HCT116 (cell line): ENCODE measurements at regions not wholly inside any gene's neighbourhood (a gene's known extent, or its start where the extent isn't known, plus 50 kb on each side); places are given as distances from the start of the nearest gene placed in this dataset.

Experiments used
- ATAC-seq: fragments of 200-7000 bp; cut with Tn5 transposase; 2 replicates; pipeline ENCODE4 v1.9.1; 2020; ENCODE audit warnings: mild to moderate bottlenecking, moderate library complexity
- BruUV-seq: library from RNA; stranded (reverse); fragments of 400-500 nt; replicated peaks from 2 replicates; lab custom pipeline; 2021; lab: Mats Ljungman, UMichigan
- CTCF ChIA-PET: fragments of 300-600 bp; sonication (Branson Sonifier 250); formaldehyde crosslinking; loops from one replicate; lab custom pipeline; 2021; ENCODE audit warnings: antibody characterized with exemption; lab: Charles Lee
- POLR2A ChIA-PET: fragments of 300-600, 350-600 bp; sonication (Branson Sonifier 250); formaldehyde crosslinking; loops from one replicate; lab custom pipeline; 2021; ENCODE audit warnings: antibody characterized with exemption; lab: Charles Lee
- RAD21 ChIA-PET, 2 experiments: fragments of 300-600 bp; sonication (Branson Sonifier 250); formaldehyde crosslinking; loops; one replicate each; lab custom pipeline; 2023; ENCODE audit warnings: low total read pairs in 2 of 2; ENCODE audit not compliant: uncharacterized antibody in 2 of 2, unreplicated experiment in 2 of 2, low non-redundant PET in 1 of 2; lab: Charles Lee
- DNase-seq: peaks from one replicate; pipeline ENCODE4 v3.0.0-alpha.2; 2010; ENCODE audit warnings: low read depth, low spot score
- H2AFZ ChIP-seq: fragments of 200-600 bp; shearing (Covaris generic), sonication (generic); 2 replicates; pipeline ENCODE4 v1.6.1; 2017; ENCODE audit warnings: low read depth, mixed run types, mixed read lengths, antibody characterized with exemption, low read length; ENCODE audit not compliant: poor library complexity, severe bottlenecking
- H3K27ac ChIP-seq: 2 replicates; pipeline ENCODE4 v1.5.1; 2012; ENCODE audit warnings: low read depth, low read length
- H3K27me3 ChIP-seq: fragments of 200-600 bp; sonication (generic); 2 replicates; pipeline ENCODE4 v1.6.1; 2016; ENCODE audit warnings: mixed run types, low read length, mixed read lengths; ENCODE audit not compliant: insufficient read depth
- H3K36me3 ChIP-seq, 2 experiments: fragments of 200-500 bp in 1 of 2; fragments of 200-600 bp in 1 of 2; sonication (Bioruptor generic) in 1 of 2; sonication (generic) in 1 of 2; 2 replicates each; pipeline versions ENCODE4 v1.5.1 to v1.6.1; 2014 to 2016; ENCODE audit warnings: low read length in 2 of 2, inconsistent platforms in 1 of 2, mixed read lengths in 1 of 2, mixed run types in 1 of 2; ENCODE audit not compliant: insufficient read depth in 2 of 2, control insufficient read depth in 1 of 2
- H3K4me1 ChIP-seq, 2 experiments: fragments of 200-600 bp in 1 of 2; sonication (generic) in 1 of 2; 2 replicates each; pipeline versions ENCODE4 v1.5.1 to v1.6.1; 2012 to 2017; ENCODE audit warnings: low read length in 2 of 2, inconsistent platforms in 1 of 2, mild to moderate bottlenecking in 1 of 2, mixed read lengths in 1 of 2, mixed run types in 1 of 2, moderate library complexity in 1 of 2; ENCODE audit not compliant: insufficient read depth in 2 of 2, control insufficient read depth in 1 of 2
- H3K4me2 ChIP-seq: fragments of 200-600 bp; sonication (generic); 2 replicates; pipeline ENCODE4 v1.6.1; 2017; ENCODE audit warnings: mixed run types, low read length, mixed read lengths
- H3K4me3 ChIP-seq, 2 experiments: fragments of 200-600 bp in 1 of 2; sonication (generic) in 1 of 2; replicated peaks in 1 of 2; 2 replicates each; pipeline ENCODE4 v1.5.1; 2011 to 2016; ENCODE audit warnings: low read length in 2 of 2, control low read depth in 1 of 2, low read depth in 1 of 2, mild to moderate bottlenecking in 1 of 2, mixed read lengths in 1 of 2, mixed run types in 1 of 2
- H3K79me2 ChIP-seq: fragments of 200-600 bp; sonication (generic); 2 replicates; pipeline ENCODE4 v1.6.1; 2017; ENCODE audit warnings: mild to moderate bottlenecking, mixed run types, low read length, moderate library complexity, mixed read lengths; ENCODE audit not compliant: insufficient read depth
- H3K9ac ChIP-seq: fragments of 200-600 bp; sonication (generic); 2 replicates; pipeline ENCODE4 v1.6.1; 2016; ENCODE audit warnings: low read length, mixed read lengths
- H3K9me2 ChIP-seq: fragments of 200-600 bp; sonication (generic), shearing (Covaris generic); 2 replicates; pipeline ENCODE4 v1.6.1; 2017; ENCODE audit warnings: mixed run types, mild to moderate bottlenecking, moderate library complexity; ENCODE audit not compliant: insufficient read depth
- H3K9me3 ChIP-seq, 2 experiments: fragments of 200-500 bp in 1 of 2; fragments of 200-600 bp in 1 of 2; sonication (Bioruptor generic) in 1 of 2; sonication (generic) in 1 of 2; 2 replicates each; pipeline ENCODE4 v1.6.1; 2014 to 2017; ENCODE audit warnings: low read length in 2 of 2, mixed read lengths in 2 of 2, inconsistent platforms in 1 of 2, low read depth in 1 of 2, mild to moderate bottlenecking in 1 of 2, mixed run types in 1 of 2, moderate library complexity in 1 of 2; ENCODE audit not compliant: control insufficient read depth in 1 of 2, insufficient read depth in 1 of 2
- H4K20me1 ChIP-seq: fragments of 200-600 bp; sonication (generic), shearing (Covaris generic); 2 replicates; pipeline ENCODE4 v1.6.1; 2017; ENCODE audit warnings: mixed run types, mild to moderate bottlenecking, moderate library complexity; ENCODE audit not compliant: insufficient read depth
- CBX3 ChIP-seq: IDR thresholded peaks from 2 replicates; pipeline ENCODE4 v1.6.1; 2012; ENCODE audit warnings: low read depth
- CEBPB ChIP-seq: IDR thresholded peaks from 2 replicates; pipeline ENCODE4 v1.6.1; 2012; ENCODE audit warnings: low read depth
- ELF1 ChIP-seq: IDR thresholded peaks from 2 replicates; pipeline ENCODE4 v1.6.1; 2012; ENCODE audit warnings: low read depth, borderline replicate concordance
- EZH2 ChIP-seq: fragments of 200-600 bp; sonication (generic); IDR thresholded peaks from 2 replicates; pipeline ENCODE4 v1.6.1; 2017; ENCODE audit warnings: antibody characterized with exemption, mixed run types
- EZH2phosphoT487 ChIP-seq: fragments of 200-600 bp; IDR thresholded peaks from 2 replicates; pipeline ENCODE4 v1.6.1; 2018; ENCODE audit warnings: antibody characterized with exemption, borderline replicate concordance
- FOSL1 ChIP-seq: IDR thresholded peaks from 2 replicates; pipeline ENCODE4 v1.6.1; 2012; ENCODE audit warnings: low read depth
- JUND ChIP-seq: IDR thresholded peaks from 2 replicates; pipeline ENCODE4 v1.6.1; 2012
- POLR2A ChIP-seq: IDR thresholded peaks from 2 replicates; pipeline ENCODE4 v1.7.0; 2011; ENCODE audit warnings: borderline replicate concordance; ENCODE audit not compliant: insufficient read depth, insufficient read length; ENCODE audit errors: extremely low read depth
- RAD21 ChIP-seq: IDR thresholded peaks from 2 replicates; pipeline ENCODE4 v1.6.1; 2012; ENCODE audit warnings: low read depth, mild to moderate bottlenecking
- SP1 ChIP-seq: IDR thresholded peaks from 2 replicates; pipeline ENCODE4 v1.6.1; 2012; ENCODE audit warnings: low read depth
- SRF ChIP-seq: IDR thresholded peaks from 2 replicates; pipeline ENCODE4 v1.6.1; 2012; ENCODE audit warnings: low read depth
- YY1 ChIP-seq: IDR thresholded peaks from 2 replicates; pipeline ENCODE4 v1.6.1; 2011; ENCODE audit warnings: low read length, low read depth, moderate library complexity, mild to moderate bottlenecking; ENCODE audit not compliant: insufficient replicate concordance; ENCODE audit errors: extremely low read depth
- ZNF274 ChIP-seq: fragments of 200-500 bp; sonication (Bioruptor generic); IDR thresholded peaks from 2 replicates; pipeline ENCODE4 v1.6.1; 2014; ENCODE audit warnings: mild to moderate bottlenecking, low read depth, low read length, inconsistent platforms
- intact Hi-C: fragments of 100-400 bp; cut with micrococcal nuclease; formaldehyde crosslinking; loops from 2 replicates; pipeline ENCODE4 v1.10.0; 2022
- TF ChIP-seq, protein P1 (sequence below), 3 experiments: fragments of 200-600 bp in 1 of 3; sonication (generic) in 1 of 3; IDR thresholded peaks in 2 of 3; conservative IDR thresholded peaks in 1 of 3; 2 replicates each; pipeline ENCODE4 v1.5.1; 2012 to 2017; ENCODE audit warnings: low read depth in 2 of 3, low read length in 2 of 3, antibody characterized with exemption in 1 of 3, borderline replicate concordance in 1 of 3, control low read depth in 1 of 3, mild to moderate bottlenecking in 1 of 3, mixed read lengths in 1 of 3, mixed run types in 1 of 3, moderate library complexity in 1 of 3; ENCODE audit not compliant: insufficient read depth in 1 of 3
- TF ChIP-seq, protein P2 (sequence below): IDR thresholded peaks from 2 replicates; pipeline ENCODE4 v1.6.1; 2011; ENCODE audit warnings: mild to moderate bottlenecking, low read length, moderate library complexity; ENCODE audit not compliant: insufficient replicate concordance; ENCODE audit errors: extremely low read depth
- TF ChIP-seq, protein P3 (sequence below): IDR thresholded peaks from 2 replicates; pipeline ENCODE4 v1.6.1; 2012

DNA sequence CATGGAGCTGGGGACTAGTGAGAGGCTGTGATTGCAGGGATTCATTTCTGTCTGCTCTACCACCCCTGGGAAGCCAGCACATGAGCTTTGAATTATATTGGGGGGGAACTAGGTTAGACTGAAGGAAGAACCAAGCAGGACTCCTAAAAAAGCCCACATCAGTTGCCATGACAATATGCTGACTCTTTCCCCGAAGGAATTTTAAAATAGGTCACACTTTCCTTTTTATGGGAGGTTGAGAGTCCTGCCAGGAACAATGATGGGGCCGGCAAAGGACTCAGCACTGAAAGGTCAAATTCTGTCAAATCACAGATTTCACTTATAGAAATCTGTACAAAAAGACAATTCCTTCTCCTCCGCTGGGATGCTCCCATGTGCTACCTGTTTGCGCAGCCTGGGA, 130.8 kb downstream of the ZNF621 start:
- H3K27me3 ChIP-seq = no peaks in the 10 kb centered on the region
- intact Hi-C loops = no loop called here
- no peak overlapping the region for H3K9ac ChIP-seq
- ChIA-PET POLR2A (no interaction called here), CTCF (no interaction called here), RAD21 (no interaction called here)
- H3K9me3 ChIP-seq = no peaks in the 10 kb centered on the region
- H3K4me1 ChIP-seq = no peaks in the 10 kb centered on the region
- H2AFZ ChIP-seq = no peak overlapping the region
- no peaks in the 10 kb centered on the region for H4K20me1 ChIP-seq
- H3K79me2 ChIP-seq = no peaks in the 10 kb centered on the region
- no peak for TF ChIP-seq POLR2A
- TF ChIP-seq JUND = no peak
- no peak for TF ChIP-seq ELF1
- no peak for TF ChIP-seq RAD21
- TF ChIP-seq, protein P1, sequence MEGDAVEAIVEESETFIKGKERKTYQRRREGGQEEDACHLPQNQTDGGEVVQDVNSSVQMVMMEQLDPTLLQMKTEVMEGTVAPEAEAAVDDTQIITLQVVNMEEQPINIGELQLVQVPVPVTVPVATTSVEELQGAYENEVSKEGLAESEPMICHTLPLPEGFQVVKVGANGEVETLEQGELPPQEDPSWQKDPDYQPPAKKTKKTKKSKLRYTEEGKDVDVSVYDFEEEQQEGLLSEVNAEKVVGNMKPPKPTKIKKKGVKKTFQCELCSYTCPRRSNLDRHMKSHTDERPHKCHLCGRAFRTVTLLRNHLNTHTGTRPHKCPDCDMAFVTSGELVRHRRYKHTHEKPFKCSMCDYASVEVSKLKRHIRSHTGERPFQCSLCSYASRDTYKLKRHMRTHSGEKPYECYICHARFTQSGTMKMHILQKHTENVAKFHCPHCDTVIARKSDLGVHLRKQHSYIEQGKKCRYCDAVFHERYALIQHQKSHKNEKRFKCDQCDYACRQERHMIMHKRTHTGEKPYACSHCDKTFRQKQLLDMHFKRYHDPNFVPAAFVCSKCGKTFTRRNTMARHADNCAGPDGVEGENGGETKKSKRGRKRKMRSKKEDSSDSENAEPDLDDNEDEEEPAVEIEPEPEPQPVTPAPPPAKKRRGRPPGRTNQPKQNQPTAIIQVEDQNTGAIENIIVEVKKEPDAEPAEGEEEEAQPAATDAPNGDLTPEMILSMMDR (IDR thresholded peaks at IDR 0.05 in 2 of 3, conservative IDR thresholded peaks at IDR 0.05 in 1 of 3; ENCODE audit: borderline replicate concordance in 1 of 3, insufficient read depth in 1 of 3, low read depth in 2 of 3, low read length in 2 of 3) = no peak
- TF ChIP-seq, protein P2, sequence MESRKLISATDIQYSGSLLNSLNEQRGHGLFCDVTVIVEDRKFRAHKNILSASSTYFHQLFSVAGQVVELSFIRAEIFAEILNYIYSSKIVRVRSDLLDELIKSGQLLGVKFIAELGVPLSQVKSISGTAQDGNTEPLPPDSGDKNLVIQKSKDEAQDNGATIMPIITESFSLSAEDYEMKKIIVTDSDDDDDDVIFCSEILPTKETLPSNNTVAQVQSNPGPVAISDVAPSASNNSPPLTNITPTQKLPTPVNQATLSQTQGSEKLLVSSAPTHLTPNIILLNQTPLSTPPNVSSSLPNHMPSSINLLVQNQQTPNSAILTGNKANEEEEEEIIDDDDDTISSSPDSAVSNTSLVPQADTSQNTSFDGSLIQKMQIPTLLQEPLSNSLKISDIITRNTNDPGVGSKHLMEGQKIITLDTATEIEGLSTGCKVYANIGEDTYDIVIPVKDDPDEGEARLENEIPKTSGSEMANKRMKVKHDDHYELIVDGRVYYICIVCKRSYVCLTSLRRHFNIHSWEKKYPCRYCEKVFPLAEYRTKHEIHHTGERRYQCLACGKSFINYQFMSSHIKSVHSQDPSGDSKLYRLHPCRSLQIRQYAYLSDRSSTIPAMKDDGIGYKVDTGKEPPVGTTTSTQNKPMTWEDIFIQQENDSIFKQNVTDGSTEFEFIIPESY = no peak
- TF ChIP-seq CEBPB = no peak
- TF ChIP-seq EZH2phosphoT487 = no peak
- no peak for TF ChIP-seq CBX3
- TF ChIP-seq SRF = no peak
- no peak for TF ChIP-seq EZH2
- TF ChIP-seq SP1 = no peak
- no peak for TF ChIP-seq FOSL1
- TF ChIP-seq YY1 = no peak
- TF ChIP-seq, protein P3, sequence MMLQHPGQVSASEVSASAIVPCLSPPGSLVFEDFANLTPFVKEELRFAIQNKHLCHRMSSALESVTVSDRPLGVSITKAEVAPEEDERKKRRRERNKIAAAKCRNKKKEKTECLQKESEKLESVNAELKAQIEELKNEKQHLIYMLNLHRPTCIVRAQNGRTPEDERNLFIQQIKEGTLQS = no peak
- no peak for TF ChIP-seq ZNF274
- no peak for ATAC-seq
- no TSS peak for BruUV-seq
- H3K36me3 ChIP-seq = no peaks in the 10 kb centered on the region
- H3K27ac ChIP-seq = no peak overlapping the region
- no peak overlapping the region for H3K4me3 ChIP-seq
- H3K9me2 ChIP-seq = no peaks in the 10 kb centered on the region
- no peak for DNase-seq
- H3K4me2 ChIP-seq = no peak overlapping the region
